HG02885 (cell line): ENCODE measurements at regions not wholly inside any gene's neighbourhood (a gene's known extent, or its start where the extent isn't known, plus 50 kb on each side); places are given as distances from the start of the nearest gene placed in this dataset.
"Not testable (repeated sequence)": the region's sequence is repeated elsewhere in the genome, so short reads cannot be mapped to it uniquely, and the experiment has no call there.

Experiments
- ATAC-seq: cut with Tn5 transposase; IDR thresholded peaks from one replicate; pipeline ENCODE4 v1.9.1; 2021; ENCODE audit warnings: mild to moderate bottlenecking; ENCODE audit not compliant: unreplicated experiment, poor library complexity

DNA sequence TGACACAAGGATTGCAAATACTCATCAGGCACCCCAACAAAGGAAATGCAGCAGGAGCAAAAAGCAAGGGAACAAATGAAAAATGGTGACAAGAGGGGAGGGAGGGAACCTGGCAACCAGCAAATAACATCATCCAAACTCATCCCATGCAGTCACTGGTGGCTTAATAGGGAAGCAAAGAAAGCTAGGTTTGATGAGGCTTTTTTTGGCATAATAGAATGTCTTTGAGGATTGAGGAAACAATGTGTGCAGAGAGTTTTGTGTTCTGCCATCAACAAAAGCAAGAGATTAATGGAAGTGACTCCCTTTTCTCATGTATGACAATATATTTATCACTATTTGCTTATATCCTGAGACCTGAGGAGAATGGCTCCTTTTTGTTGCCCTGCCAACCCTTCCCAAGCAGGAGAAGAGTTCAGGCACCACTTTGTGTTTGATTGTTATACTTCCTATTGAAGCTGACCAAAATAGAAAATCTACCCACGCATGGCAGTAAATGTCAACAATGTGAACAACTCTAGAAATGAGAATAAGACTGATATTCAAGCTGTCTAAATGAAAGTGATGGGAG, 375.7 kb downstream of the CAAP1 start:
- ATAC-seq: no peak

DNA sequence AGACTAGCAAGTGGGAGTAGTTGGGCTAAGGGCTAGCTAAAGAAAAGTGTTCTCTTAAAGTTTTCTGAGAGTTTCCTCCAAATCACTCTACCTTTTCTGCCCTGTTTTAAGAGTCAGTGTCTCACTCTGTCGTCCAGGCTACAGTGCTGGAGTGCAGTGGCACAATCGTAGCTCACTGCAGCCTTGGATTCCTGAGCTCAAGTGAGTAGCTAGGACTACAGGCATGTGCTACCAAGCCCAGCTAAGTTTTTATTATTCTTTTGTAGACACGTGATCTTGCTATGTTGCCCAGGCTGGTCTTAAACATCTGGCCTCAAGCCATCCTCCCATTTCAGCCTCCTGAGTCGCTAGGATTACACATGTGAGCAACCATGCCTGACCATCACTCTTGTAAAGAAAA, 378.9 kb downstream of the CAAP1 start:
- no peak for ATAC-seq

DNA sequence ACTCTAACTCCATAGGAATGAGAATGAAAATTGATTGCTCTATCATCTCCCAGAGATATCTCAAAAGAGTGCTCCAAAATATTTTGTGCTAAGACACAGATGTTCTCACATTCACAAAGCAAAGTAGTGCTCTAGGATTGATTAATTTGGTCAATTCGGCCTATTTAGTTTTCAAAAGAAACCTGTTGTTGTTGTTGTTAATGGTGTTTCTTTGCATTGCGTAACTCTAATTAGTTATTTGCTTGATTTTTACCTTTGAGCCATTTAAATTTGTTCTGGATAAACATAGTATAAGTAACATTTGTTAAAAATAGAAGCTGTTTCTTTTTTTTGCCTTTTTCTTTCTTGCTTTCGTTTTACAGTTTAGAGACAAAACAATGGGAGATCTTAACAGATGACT, 382.5 kb downstream of the CAAP1 start:
- no peak for ATAC-seq

GRCh38 chr9:26508897-26509296, 383.7 kb downstream of the CAAP1 start:
- no peak for ATAC-seq

- no peak for ATAC-seq
Observed at GRCh38 chr9:26504057-26504456, 388.5 kb downstream of the CAAP1 start.

DNA sequence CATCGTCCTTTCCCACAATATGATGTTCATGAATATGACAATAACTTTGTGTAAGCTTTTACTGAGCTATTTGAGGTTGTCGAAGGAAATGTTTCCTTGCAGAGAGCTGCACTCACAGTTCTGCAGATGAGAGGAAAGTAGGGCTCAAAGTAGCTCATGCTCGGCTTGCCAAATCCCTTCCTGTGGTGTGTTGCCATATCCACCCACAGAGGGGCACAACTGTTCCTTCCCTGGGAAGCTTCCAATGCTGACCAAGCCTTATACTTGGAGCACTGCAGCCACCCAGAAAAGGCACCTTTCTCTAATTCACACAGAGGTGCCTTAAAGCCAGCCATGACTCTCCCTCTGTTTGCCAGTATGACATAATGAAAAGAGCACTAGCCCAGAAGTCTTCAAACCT, 390.3 kb downstream of the CAAP1 start:
- no peak for ATAC-seq

DNA sequence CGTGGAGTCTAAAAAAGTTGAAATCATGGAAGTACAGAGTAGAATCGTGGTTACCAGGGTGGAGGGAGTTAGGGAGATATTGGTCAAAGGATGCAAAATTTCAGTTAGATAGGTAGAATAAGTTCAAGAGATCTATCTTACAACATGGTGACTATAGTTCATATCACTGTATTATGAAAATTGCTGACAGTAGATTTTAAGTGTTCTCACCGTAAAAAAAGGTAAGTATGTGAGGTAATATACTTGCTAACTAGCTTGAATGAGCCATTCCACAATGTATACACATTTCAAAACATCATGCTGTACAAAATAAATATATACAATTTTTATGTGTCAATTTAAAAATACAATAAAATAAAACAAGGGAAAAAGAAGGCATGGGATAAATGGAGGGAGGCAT, 392.1 kb downstream of the CAAP1 start:
- no peak for ATAC-seq

- ATAC-seq: not testable (repeated sequence)
Observed at GRCh38 chr9:26492608-26493521, 399.7 kb downstream of the CAAP1 start.

DNA sequence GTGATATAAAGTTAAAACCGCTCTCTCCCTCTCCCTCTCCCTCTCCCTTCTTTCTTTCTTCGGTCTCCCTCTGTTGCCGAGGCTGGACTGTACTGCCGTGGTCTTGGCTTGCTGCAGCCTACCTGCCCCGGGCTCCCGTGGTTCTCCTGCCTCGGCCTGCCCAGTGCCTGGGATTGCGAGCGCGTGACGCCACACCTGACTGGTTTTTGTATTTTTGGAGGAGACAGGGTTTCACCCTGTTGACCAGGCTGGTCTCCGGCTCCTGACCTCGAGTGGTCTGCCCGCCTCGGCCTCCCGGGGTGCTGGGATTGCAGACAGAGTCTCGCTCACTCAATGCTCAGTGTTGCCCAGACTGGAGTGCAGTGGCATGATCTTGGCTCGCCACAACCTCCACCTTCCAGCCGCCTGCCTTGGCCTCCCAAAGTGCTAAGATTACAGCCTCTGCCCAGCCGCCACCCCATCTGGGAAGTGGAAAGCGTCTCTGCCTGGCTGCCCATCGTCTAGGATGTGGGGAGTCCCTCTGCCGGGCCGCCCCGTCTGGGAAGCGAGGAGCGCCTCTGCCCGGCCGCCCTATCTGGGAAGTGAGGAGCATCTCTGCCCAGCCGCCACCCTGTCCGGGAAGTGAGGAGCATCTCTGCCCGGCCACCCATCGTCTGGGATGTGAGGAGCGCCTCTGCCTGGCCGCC, 400.5 kb downstream of the CAAP1 start:
- not testable (repeated sequence) for ATAC-seq

DNA sequence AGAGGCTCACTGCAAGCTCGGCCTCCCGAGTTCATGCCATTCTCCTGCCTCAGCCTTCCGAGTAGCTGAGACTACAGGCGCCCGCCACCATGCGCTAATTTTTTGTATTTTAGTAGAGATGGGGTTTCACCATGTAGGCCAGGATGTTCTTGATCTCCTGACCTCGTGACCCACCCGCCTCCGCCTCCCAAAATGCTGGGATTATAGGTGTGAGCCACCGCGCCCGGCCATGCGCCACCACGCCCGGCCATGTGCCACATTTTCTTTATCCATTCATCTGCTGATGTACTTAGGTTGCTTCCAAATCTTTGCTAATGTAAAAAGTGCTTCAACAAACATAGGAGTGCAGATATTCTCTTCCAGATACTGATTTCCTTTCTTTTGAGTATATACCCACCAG, 408.6 kb downstream of the CAAP1 start:
- ATAC-seq: no peak

DNA sequence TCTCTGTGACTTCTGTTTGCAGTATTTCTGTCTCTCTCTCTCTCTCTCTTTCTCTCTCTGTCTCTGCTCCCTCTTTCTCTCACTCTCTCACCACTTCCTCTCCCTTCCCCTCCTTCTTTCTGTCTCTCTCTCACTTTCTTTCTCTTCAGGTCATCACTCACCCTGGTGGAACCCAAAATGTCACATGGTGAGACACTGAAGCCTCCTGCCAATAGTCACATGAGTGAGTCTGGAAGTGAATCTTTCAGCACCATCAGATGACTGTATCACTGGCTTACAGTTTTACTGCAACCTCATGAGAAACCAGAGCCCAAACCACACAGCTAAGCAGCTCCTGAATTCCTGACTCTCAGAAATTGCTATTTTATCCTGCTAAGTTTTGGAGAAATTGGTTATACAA, 414.6 kb downstream of the CAAP1 start:
- ATAC-seq: no peak

DNA sequence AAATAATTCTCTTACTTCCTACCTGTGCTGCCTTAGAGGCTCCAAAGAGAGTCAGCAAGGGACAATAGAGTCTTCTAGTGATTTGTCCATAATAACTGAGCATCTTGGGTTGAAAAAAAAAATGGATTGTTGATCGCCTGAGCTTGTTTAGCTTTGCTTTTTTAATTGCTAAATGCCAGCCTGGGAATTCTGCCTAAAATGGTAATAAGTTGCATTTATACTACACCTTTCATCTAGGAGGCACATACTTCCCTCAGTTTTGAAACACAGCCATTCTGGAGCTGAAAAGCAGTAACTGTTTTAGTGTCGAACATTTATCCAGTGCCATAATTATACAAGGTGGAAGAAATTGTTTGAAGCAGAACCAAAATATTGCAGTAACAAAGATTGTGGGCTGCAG, 421.3 kb downstream of the CAAP1 start:
- ATAC-seq: no peak

DNA sequence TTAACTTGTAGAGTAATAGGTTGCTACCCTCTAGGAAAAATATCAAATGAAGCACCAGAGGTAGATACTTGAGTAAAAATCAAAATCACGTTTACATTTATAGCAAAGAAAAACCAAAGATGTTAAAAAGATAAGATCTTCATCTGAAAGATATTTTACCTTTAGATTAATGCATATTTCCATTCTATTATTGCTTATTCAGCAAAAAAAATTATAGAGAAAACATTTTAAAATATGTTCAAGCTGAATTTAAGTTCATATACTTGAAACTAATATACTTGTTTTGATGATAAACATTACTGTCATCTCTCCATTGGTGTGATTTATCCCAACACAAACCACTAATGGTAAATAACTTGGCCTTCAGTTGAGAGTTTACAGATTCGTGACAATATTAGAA, 422.3 kb downstream of the CAAP1 start:
- no peak for ATAC-seq

DNA sequence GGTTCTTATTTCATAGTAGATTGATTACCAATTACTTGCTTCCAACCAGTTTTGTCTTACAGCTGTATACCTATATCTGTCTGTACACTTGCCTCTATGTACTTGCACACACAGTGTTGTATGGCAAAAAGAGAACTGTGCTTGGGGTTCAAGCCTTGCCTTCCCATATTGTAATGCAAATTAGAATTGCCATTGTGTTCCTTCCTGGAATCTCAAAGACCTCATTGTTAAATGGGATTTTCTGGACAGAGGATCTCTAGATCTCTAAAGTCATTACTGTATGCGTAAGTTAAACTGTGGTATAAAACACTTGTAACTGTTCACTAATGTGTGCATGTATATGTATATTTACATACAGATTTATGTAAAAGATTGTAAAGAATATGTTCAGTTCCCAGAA, 428.8 kb downstream of the CAAP1 start:
- ATAC-seq: no peak

DNA sequence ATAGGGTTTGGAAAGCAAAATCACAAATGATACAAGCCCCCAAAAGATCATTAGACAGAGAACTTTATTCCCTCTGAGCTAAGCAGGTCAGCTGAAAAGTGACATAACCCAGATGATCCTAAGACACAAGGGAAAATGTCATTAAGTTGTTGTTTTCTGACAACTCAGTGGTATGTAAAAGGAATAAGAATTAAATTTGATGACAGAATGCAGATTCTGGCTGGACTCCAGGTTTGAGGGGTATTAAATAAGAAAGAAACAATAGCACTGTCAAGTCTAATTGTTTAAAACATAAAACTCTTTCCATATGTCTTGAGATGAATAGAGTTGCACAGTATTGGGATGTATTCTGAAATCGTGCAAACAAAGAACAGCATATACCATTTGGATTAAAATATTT, 429.9 kb downstream of the CAAP1 start:
- no peak for ATAC-seq

- ATAC-seq: no peak
Observed at GRCh38 chr9:26462213-26462612, 430.4 kb downstream of the CAAP1 start.

DNA sequence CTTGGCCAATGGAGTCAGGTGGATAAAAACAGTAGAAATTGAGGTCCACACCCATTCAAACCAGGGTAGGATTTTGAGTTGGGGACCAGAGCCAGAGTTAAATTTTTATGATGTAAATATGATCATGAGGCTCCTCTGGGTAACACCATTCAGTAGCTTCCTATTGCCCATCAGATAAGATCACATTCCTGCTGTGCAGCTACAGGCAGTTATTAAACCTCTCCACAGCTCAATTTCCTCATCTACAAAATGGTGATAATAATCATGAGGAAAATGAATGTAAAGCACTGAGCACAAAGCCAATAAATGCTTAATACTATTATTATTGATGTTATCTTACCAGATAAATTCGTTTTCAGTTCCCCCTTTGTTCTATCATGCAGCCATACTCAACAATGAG, 432.0 kb downstream of the CAAP1 start:
- ATAC-seq: no peak

DNA sequence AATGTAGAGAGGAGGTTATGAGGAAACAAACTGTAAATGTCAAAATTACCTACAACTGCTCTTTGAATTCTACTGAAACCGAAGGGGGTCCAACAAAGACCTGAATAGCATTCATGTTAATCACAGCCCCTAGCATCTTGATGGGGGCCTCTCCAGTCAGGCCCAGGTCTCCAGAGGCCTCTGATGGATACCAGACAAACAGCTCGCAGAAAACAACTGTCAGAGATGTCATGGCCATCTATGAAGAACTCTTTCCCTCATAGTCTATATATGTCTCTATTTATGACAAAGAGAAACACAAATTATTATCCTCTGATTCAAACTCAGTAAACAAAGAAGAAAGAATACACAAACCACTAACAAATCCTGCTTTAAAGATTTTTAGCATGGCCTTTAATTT, 432.6 kb downstream of the CAAP1 start:
- no peak for ATAC-seq

GRCh38 chr9:26458054-26458453, 434.5 kb downstream of the CAAP1 start:
- no peak for ATAC-seq

DNA sequence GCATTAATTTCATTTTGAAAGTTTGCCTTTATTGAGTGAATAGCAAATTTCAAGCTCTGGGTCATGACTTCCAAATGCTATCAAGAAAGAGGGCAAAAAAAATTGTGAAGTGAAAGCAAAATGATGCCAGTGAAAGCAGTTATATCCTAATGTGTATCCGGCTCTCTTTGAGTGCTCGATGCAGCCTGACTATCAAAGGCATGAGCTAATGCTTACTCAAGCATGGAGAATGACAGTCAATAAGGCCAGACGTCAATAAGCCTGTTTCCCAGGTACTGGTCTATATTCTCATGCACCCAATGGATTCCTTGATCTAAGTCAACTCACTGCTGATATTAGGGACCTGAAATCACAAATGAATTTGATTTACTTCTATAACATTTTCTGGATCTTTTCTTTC, 435.5 kb downstream of the CAAP1 start:
- ATAC-seq: no peak

DNA sequence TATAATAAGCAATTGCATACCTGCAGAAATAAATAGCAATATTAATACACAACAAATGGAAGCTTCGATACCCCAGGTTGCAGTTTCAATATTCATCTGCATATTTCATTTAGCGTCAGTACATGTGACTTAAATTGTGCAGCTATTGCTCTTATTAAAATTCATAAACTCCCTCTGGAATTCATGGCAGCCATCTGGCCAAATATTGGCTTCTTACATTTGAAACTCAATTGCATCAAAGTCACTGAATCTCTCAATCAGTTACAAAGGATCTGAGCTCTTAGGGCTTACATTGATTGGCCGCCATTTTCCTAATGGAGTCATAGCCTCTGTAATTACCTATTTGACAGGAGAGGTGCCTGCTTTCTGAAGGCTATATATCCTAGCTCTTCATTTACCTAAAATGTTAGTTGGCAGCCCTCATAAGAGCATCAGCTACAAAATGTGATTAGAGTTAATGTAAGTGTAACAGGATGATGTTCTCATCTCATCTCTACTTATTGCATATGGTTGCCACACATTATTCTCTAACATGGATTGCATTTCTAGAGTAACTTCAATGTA, 453.5 kb downstream of the CAAP1 start:
- ATAC-seq: no peak
